Mesendoderm (in vitro differentiated cells): ENCODE measurements at regions not wholly inside any gene's neighbourhood (a gene's known extent, or its start where the extent isn't known, plus 50 kb on each side); places are given as distances from the start of the nearest gene placed in this dataset.

ENCODE experiments used
- DNase-seq: peaks from one replicate; pipeline ENCODE4 v3.0.0; 2013
- H2AK5ac ChIP-seq: 2 replicates; pipeline ENCODE4 v1.6.1; 2013; ENCODE audit warnings: low read length, inconsistent platforms
- H2BK120ac ChIP-seq: 2 replicates; pipeline ENCODE4 v1.6.1; 2013; ENCODE audit warnings: low read depth, mild to moderate bottlenecking, low read length, moderate library complexity, mixed read lengths
- H2BK15ac ChIP-seq: replicated peaks from 2 replicates; pipeline ENCODE4 v1.6.1; 2013; ENCODE audit warnings: low read depth, mild to moderate bottlenecking, moderate library complexity
- H2BK5ac ChIP-seq: 2 replicates; pipeline ENCODE4 v1.6.1; 2013; ENCODE audit warnings: low read length, inconsistent platforms
- H3K18ac ChIP-seq: 2 replicates; pipeline ENCODE4 v1.6.1; 2013; ENCODE audit warnings: mild to moderate bottlenecking, low read length, mixed read lengths
- H3K23ac ChIP-seq: one replicate; pipeline ENCODE4 v1.6.1; 2013; ENCODE audit warnings: low read length
- H3K27ac ChIP-seq: 2 replicates; pipeline ENCODE4 v1.5.1; 2013; ENCODE audit warnings: low read depth, mild to moderate bottlenecking, inconsistent platforms, low read length, moderate library complexity
- H3K27me3 ChIP-seq: 2 replicates; pipeline ENCODE4 v1.6.1; 2013; ENCODE audit warnings: low read length, control low read depth, mild to moderate bottlenecking, inconsistent platforms; ENCODE audit not compliant: insufficient read depth, poor library complexity
- H3K36me3 ChIP-seq: 2 replicates; pipeline ENCODE4 v1.6.1; 2013; ENCODE audit warnings: low read length, inconsistent platforms; ENCODE audit not compliant: control insufficient read depth, insufficient read depth
- H3K4ac ChIP-seq: one replicate; pipeline ENCODE4 v1.6.1; 2013; ENCODE audit warnings: low read depth, mild to moderate bottlenecking, low read length, moderate library complexity
- H3K4me1 ChIP-seq: 2 replicates; pipeline ENCODE4 v1.6.1; 2013; ENCODE audit warnings: low read depth, low read length, inconsistent platforms; ENCODE audit not compliant: control insufficient read depth
- H3K4me2 ChIP-seq: 2 replicates; pipeline ENCODE4 v1.6.1; 2013; ENCODE audit warnings: low read length
- H3K4me3 ChIP-seq: 2 replicates; pipeline ENCODE4 v1.5.1; 2013; ENCODE audit warnings: mild to moderate bottlenecking, low read length
- H3K56ac ChIP-seq: one replicate; pipeline ENCODE4 v1.6.1; 2013; ENCODE audit warnings: low read length
- H3K79me1 ChIP-seq: 2 replicates; pipeline ENCODE4 v1.6.1; 2013; ENCODE audit warnings: low read length, inconsistent platforms
- H3K79me2 ChIP-seq: 2 replicates; pipeline ENCODE4 v1.6.1; 2013; ENCODE audit warnings: mild to moderate bottlenecking, low read length; ENCODE audit not compliant: control insufficient read depth, insufficient read depth
- H3K9ac ChIP-seq: 2 replicates; pipeline ENCODE4 v1.6.1; 2013; ENCODE audit warnings: low read length, inconsistent platforms
- H4K5ac ChIP-seq: one replicate; pipeline ENCODE4 v1.6.1; 2013; ENCODE audit warnings: low read length
- H4K8ac ChIP-seq: one replicate; pipeline ENCODE4 v1.6.1; 2013; ENCODE audit warnings: low read depth, mild to moderate bottlenecking, control low read depth, low read length, moderate library complexity
- WGBS: extraction: QIAGEN DNeasy Blood & Tissue Kit; methylation state at CpG from one replicate; pipeline ENCODE4 v1.1.7; 2013; ENCODE audit warnings: low lambda C conversion rate, missing lambda C conversion rate; ENCODE audit not compliant: insufficient coverage; ENCODE audit errors: extremely low coverage; 5-methylcytosine and 5-hydroxymethylcytosine counted together

GRCh38 chr2:239563561-239563960, 162.7 kb upstream of the HDAC4 start:
- Histone ChIP-seq H2AK5ac (no peak overlapping the region), H4K8ac (no peak overlapping the region), H3K18ac (no peak overlapping the region), H3K79me1 (no peaks in the 10 kb centered on the region), H2BK15ac (no peak overlapping the region), H3K36me3 (no peaks in the 10 kb centered on the region), H2BK120ac (no peak overlapping the region), H4K5ac (no peak overlapping the region), H3K4ac (no peak overlapping the region), H2BK5ac (no peak overlapping the region), H3K4me1 (no peaks in the 10 kb centered on the region), H3K27ac (no peak overlapping the region), H3K4me3 (no peak overlapping the region), H3K27me3 (no peaks in the 10 kb centered on the region), H3K9ac (no peak overlapping the region), H3K23ac (no peak overlapping the region), H3K4me2 (no peak overlapping the region), H3K79me2 (no peaks in the 10 kb centered on the region), H3K56ac (no peak overlapping the region)
- no peak for DNase-seq
- no CpG with 5 or more reads among the region's 9 CpGs for WGBS

DNA sequence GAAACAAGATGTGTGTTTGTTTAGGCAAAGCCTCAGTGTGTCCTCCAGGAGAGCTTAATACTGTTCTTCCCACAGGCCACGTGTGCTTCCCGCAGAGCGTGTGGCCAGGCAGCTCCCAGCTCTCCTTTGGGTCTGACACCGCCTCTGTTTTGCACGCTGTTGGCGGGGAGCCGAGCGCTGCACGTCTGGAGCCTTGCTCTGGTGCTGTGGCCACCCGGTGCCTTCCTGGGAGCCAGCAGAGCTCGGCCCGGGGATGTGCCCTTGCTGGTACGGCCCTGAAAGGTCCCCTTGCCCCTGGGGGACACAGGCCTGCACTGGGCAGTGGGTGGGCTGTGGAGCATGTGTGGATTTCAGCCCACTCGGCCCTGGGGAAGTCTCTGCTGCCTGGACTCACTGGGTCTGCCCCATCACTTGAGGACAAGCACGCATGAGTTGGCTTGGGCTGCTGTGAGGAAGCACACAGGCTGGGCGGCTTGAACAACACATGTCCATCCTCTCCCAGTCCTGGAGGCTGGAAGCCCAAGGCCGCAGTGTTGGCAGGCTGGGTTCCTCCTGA, 160.7 kb upstream of the HDAC4 start:
- H3K23ac ChIP-seq, result no peak overlapping the region
- no peaks in the 10 kb centered on the region for H3K79me1 ChIP-seq
- no peak for DNase-seq
- H2AK5ac ChIP-seq, result no peak overlapping the region
- H3K56ac ChIP-seq, result no peak overlapping the region
- no peak overlapping the region for H3K4ac ChIP-seq
- no peak overlapping the region for H3K27ac ChIP-seq
- no CpG with 5 or more reads among the region's 17 CpGs for WGBS
- H3K79me2 ChIP-seq, result no peaks in the 10 kb centered on the region
- H3K4me2 ChIP-seq, result no peak overlapping the region
- no peak overlapping the region for H3K18ac ChIP-seq
- no peaks in the 10 kb centered on the region for H3K27me3 ChIP-seq
- H2BK120ac ChIP-seq, result no peak overlapping the region
- H4K5ac ChIP-seq, result no peak overlapping the region
- no peaks in the 10 kb centered on the region for H3K4me1 ChIP-seq
- no peak overlapping the region for H4K8ac ChIP-seq
- no peak overlapping the region for H3K4me3 ChIP-seq
- no peak overlapping the region for H2BK5ac ChIP-seq
- H3K9ac ChIP-seq, result no peak overlapping the region
- H2BK15ac ChIP-seq, result no peak overlapping the region
- H3K36me3 ChIP-seq, result no peaks in the 10 kb centered on the region

DNA sequence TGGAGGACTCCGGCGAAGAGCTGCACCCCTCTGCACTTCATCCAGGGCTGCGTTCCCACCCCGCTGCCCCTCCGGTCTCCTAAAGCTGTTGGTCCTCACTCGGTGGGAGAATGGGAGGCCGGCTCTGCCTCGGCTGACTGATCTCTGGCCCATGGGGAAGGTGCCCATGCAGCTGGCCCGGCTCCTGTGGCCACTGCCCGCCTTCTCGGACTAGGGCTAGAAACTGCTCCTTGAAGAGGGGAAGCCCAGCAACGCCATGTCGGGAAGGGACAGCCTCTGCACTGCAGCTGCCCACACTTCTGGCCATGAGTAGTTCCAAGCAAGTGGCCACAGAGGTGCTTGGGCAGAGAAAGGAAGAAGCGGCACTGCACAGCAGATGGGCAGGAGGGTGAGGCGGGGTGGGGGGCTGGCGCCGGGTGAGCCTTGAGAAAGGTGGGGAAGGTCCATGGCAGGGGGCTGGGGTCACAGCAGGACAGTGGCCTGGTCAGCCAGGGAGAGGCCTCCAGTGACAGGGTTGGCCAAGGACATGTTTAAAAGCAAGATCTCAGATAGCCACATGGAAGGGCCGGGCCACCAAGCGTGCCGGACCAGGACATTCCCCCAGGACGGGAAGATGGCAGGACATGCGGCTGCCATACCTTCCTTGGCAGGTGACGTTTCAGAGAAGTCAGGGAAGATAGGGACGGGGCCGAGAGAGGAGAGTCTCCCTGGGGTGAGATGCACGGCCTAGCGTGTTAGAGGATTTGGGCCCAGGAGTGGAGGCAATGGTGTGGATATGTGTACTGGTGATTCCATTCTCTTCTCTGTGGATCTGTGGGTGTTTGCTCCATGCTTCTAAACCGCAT, 158.8 kb upstream of the HDAC4 start:
- Histone ChIP-seq H2BK5ac (no peak overlapping the region), H2AK5ac (no peak overlapping the region), H3K36me3 (no peaks in the 10 kb centered on the region), H3K23ac (no peak overlapping the region), H3K79me2 (no peaks in the 10 kb centered on the region), H3K4ac (no peak overlapping the region), H3K4me3 (no peak overlapping the region), H3K56ac (no peak overlapping the region), H3K27me3 (no peaks in the 10 kb centered on the region), H3K9ac (no peak overlapping the region), H4K8ac (no peak overlapping the region), H4K5ac (no peak overlapping the region), H3K27ac (no peak overlapping the region), H3K4me2 (no peak overlapping the region), H3K79me1 (no peaks in the 10 kb centered on the region), H2BK15ac (no peak overlapping the region), H2BK120ac (no peak overlapping the region), H3K4me1 (no peaks in the 10 kb centered on the region), H3K18ac (no peak overlapping the region)
- WGBS, result no CpG with 5 or more reads among the region's 28 CpGs
- no peak for DNase-seq

GRCh38 chr2:239558661-239559060, 157.8 kb upstream of the HDAC4 start:
- no peaks in the 10 kb centered on the region for H3K79me2 ChIP-seq
- no peak overlapping the region for H2BK15ac ChIP-seq
- H2AK5ac ChIP-seq, result no peak overlapping the region
- no peak overlapping the region for H3K56ac ChIP-seq
- no peak overlapping the region for H3K27ac ChIP-seq
- no peak overlapping the region for H2BK120ac ChIP-seq
- DNase-seq, result no peak
- no peak overlapping the region for H2BK5ac ChIP-seq
- no peak overlapping the region for H3K18ac ChIP-seq
- WGBS, result no CpG with 5 or more reads among the region's 12 CpGs
- H3K4me2 ChIP-seq, result no peak overlapping the region
- H3K4ac ChIP-seq, result no peak overlapping the region
- H3K36me3 ChIP-seq, result no peaks in the 10 kb centered on the region
- H4K8ac ChIP-seq, result no peak overlapping the region
- no peaks in the 10 kb centered on the region for H3K79me1 ChIP-seq
- H3K23ac ChIP-seq, result no peak overlapping the region
- no peak overlapping the region for H3K9ac ChIP-seq
- no peak overlapping the region for H3K4me3 ChIP-seq
- no peak overlapping the region for H4K5ac ChIP-seq
- no peaks in the 10 kb centered on the region for H3K27me3 ChIP-seq
- no peaks in the 10 kb centered on the region for H3K4me1 ChIP-seq

- Histone ChIP-seq H3K4me1 (no peaks in the 10 kb centered on the region), H3K18ac (no peak overlapping the region), H3K4ac (no peak overlapping the region), H3K27ac (no peak overlapping the region), H3K27me3 (no peaks in the 10 kb centered on the region), H3K79me1 (no peaks in the 10 kb centered on the region), H2BK15ac (no peak overlapping the region), H3K79me2 (no peaks in the 10 kb centered on the region), H3K9ac (no peak overlapping the region), H2AK5ac (no peak overlapping the region), H3K4me2 (no peak overlapping the region), H3K56ac (no peak overlapping the region), H4K8ac (no peak overlapping the region), H2BK120ac (no peak overlapping the region), H3K4me3 (no peak overlapping the region), H3K23ac (no peak overlapping the region), H3K36me3 (no peaks in the 10 kb centered on the region), H2BK5ac (no peak overlapping the region), H4K5ac (no peak overlapping the region)
- WGBS, result no CpG with 5 or more reads among the region's 5 CpGs
- no peak for DNase-seq
Measured at GRCh38 chr2:239557516-239557915, 156.7 kb upstream of the HDAC4 start.

- Histone ChIP-seq H4K5ac (no peak overlapping the region), H3K9ac (no peak overlapping the region), H3K4me1 (no peaks in the 10 kb centered on the region), H3K27me3 (no peaks in the 10 kb centered on the region), H3K56ac (no peak overlapping the region), H3K79me2 (no peaks in the 10 kb centered on the region), H3K4me3 (no peak overlapping the region), H3K18ac (no peak overlapping the region), H3K79me1 (no peaks in the 10 kb centered on the region), H3K36me3 (no peaks in the 10 kb centered on the region), H3K23ac (no peak overlapping the region), H3K27ac (no peak overlapping the region), H2BK120ac (no peak overlapping the region), H2AK5ac (no peak overlapping the region), H2BK15ac (no peak overlapping the region), H3K4me2 (no peak overlapping the region), H3K4ac (no peak overlapping the region), H2BK5ac (no peak overlapping the region), H4K8ac (no peak overlapping the region)
- WGBS, result no CpG with 5 or more reads among the region's 6 CpGs
- no peak for DNase-seq
Measured at GRCh38 chr2:239555571-239555905, 154.7 kb upstream of the HDAC4 start.
